Right lobe of liver (tissue), 4 donors: ENCODE measurements at regions not wholly inside any gene's neighbourhood (a gene's known extent, or its start where the extent isn't known, plus 50 kb on each side); places are given as distances from the start of the nearest gene placed in this dataset.

Experiments used
- CTCF ChIP-seq, 4 donors: fragments of 200-600 bp in 3 of 4; fragments of 450-650 bp in 1 of 4; IDR thresholded peaks; one replicate each; pipeline versions ENCODE4 v1.5.1 to v1.8.0; 2016 to 2022; ENCODE audit warnings: antibody characterized with exemption in 4 of 4, mild to moderate bottlenecking in 2 of 4
- POLR2A ChIP-seq: fragments of 450-650 bp; IDR thresholded peaks from one replicate; pipeline ENCODE4 v1.6.1; 2017; ENCODE audit warnings: antibody characterized with exemption, mild to moderate bottlenecking
- donor health status: DM: no; HTN: no; CAD: no.
- donor health status: DM: no; HTN: no; CAD: no.
- donor health status: DM: no; HTN: yes; CAD: no.

GRCh38 chr7:50189371-50189770, 96.3 kb upstream of the ZPBP start:
- TF ChIP-seq CTCF (IDR thresholded peaks at IDR 0.05) = no peak
- no peak for TF ChIP-seq POLR2A
